ENCODE measurements at regions not wholly inside any gene's neighbourhood (a gene's known extent, or its start where the extent isn't known, plus 50 kb on each side); places are given as distances from the start of the nearest gene placed in this dataset.

DNA sequence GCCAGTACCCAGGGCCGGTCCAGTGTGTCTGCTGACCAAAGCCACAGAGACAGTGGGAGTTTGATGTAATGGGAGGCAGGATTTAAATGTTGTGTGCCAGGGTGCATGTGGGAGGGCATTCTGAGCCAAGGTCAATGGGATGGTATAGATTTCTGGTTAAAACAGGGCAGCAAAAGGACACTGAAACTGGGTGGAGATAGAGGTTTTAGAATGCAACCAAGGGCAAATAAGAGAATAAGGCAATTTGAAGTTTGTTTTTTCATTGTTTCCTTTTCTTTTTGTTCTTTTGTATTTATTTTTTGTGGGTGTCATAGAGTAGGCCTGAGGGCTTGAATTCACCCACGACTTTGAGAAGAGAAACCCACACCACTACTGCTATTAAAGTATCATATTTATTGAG, 65.5 kb upstream of the CLINT1 start:
- no peak for DNase-seq

DNA sequence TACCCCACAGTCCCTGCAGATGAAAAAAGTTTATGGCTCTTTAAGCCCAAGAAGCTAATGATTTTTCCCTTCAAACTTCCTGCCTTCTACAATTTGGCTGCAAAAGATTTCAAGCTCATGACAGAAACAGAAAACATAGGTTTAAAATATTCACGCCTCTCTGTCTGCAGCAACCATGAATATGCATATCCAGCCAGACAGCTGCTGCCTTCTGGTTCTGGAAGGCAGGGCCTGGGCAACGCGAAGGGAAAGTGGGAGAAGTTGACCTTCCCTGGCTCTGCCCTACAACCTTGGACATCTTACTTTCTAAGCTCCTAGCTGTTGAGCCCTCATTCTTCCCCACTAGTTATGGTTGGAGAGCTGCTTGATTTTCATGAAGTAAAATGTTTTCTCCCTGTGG, 64.8 kb upstream of the CLINT1 start:
- no peak for DNase-seq

- DNase-seq: no peak
These were observed 63.1 kb upstream of the CLINT1 start for GRCh38 chr5:157922026-157922425.

- DNase-seq: no peak
These were observed 61.9 kb upstream of the CLINT1 start for GRCh38 chr5:157920828-157921170.

GRCh38 chr5:157918811-157919742, 60.1 kb upstream of the CLINT1 start:
- DNase-seq: no peak

DNA sequence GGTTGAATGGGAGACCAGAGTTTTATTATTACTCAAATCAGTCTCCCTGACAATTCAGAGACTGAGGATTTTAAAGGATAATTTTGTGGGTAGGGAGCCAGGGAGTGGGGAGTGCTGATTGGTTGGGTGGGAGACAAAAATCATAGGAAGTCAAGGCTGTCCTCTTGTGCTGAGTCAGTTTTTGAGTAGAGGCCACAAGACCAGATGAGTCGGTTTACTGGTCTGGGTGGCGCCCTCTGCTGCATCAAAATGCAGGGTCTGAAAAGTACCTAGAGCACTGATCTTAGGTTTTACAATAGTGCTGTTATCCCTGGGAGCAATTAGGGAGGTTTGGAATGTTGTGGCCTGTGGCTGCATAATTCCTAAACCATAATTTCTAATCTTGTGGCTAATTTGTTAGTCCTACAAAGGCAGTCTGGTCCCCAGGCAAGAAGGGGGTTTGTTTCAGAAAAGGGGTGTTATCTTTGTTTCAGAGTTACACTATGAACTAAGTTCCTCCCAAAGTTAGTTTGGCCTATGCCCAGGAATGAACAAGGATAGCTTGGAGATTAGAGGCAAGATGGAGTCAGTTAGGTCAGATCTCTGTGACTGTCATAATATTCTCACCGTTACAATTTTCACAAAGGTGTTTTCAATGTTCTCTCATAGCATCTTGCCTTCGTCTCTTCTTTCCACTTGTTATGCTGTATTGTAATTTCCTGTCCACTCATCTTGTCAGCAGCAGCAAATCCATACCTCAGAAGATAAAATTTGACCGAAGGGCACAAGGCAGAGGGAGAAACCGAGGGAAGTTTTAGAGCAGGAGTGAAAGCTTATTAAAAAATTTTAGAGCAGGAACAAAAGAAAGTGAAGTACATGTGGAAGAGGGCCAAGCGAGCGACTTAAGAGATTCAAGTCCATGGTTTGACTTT, 59.2 kb upstream of the CLINT1 start:
- peak; percentile 18 for DNase-seq

GRCh38 chr5:157917491-157917890, 58.5 kb upstream of the CLINT1 start:
- DNase-seq: no peak

DNA sequence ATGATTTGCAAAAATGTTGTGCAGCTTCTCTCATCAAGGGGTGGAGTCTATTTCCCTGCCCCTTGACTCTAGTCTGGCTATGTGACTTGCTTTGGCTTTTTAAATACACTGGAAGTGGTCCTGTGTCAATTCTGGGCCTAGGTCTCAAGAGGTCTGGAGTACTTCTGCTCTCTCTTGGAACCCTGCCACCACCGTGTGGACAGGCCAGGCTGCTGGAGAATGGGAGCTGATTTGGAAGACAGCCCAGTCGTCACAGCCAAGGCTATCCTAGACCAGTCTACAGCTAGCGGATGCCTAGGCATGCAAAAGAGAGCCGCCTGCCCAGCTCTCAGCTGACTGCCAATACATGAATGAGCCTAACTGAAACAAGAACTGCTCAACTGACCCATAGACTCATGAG, 56.7 kb upstream of the CLINT1 start:
- DNase-seq: no peak

GRCh38 chr5:157914151-157914788, 55.3 kb upstream of the CLINT1 start:
- no peak for DNase-seq

GRCh38 chr5:157913575-157913974, 54.6 kb upstream of the CLINT1 start:
- DNase-seq: no peak

DNA sequence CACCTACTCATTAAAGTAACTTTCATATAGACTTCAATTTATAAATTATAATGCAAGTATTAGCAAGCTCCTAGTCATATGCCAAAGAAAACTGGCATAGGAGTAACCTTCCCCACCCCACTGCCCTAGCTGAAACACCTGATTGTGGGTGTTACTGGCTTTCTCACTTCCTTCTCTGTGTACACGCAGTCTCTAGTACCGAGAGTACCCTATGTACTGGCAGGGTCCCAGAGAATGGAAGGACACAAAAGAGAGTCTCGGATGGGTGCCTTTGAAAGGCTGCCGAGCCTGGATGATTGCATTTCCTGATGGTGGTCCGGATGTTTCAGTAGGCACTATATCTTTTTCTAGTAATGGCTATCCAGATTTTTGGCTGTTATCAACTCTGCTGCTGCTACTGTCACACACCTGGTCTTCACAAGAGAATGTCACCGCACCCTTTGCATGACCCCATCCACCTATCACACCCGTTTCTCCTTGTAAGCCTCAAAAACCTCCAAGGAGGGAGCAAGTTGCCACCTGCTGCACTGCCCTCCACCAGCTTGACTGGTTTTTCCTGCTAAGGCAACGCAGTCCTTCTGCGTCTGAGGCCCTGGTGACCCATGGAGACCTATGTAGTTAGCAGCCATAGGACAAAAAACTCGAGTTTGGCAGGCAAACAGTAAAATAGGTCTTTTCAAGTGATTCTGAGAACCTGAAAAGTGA, 53.8 kb upstream of the CLINT1 start:
- DNase-seq: no peak

DNA sequence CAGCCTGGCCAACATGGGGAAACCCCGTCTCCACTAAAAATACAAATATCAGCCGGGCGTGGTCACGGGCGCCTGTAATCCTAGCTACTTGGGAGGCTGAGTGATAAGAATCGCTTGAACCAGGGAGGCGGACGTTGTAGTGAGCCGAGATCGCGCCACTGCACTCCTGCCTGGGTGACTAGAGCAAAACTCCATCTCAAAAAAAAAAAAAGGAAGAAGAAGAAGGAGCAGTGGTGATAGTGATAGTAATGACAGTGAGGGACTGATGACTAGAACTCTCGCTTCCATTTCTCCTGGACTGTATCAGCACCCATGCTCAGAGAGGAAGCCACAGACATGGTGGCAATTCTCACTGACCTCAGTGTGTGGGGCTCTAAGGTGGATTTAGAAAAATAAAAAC, 52.6 kb upstream of the CLINT1 start:
- no peak for DNase-seq
